GM19372 (cell line): ENCODE measurements at regions not wholly inside any gene's neighbourhood (a gene's known extent, or its start where the extent isn't known, plus 50 kb on each side); places are given as distances from the start of the nearest gene placed in this dataset.
A peak's percentile ranks its signal among the peaks of the same experiment; 100 is the strongest.

Source experiments
- ATAC-seq: cut with Tn5 transposase; IDR thresholded peaks from one replicate; pipeline ENCODE4 v1.9.1; 2021; ENCODE audit warnings: mild to moderate bottlenecking, low read depth, moderate library complexity; ENCODE audit not compliant: unreplicated experiment

GRCh38 chr6:26254724-26255123 is 110.3 kb upstream of the BTN3A2 start:
- no peak for ATAC-seq

GRCh38 chr6:26257272-26257671 is 107.7 kb upstream of the BTN3A2 start:
- ATAC-seq: no peak

GRCh38 chr6:26258212-26258977 is 106.6 kb upstream of the BTN3A2 start:
- no peak for ATAC-seq

- no peak for ATAC-seq
Observed at GRCh38 chr6:26260110-26260637, 104.8 kb upstream of the BTN3A2 start.

GRCh38 chr6:26260725-26261490 is 104.1 kb upstream of the BTN3A2 start:
- ATAC-seq: no peak

GRCh38 chr6:26264547-26264946 is 100.5 kb upstream of the BTN3A2 start:
- no peak for ATAC-seq

- no peak for ATAC-seq
Observed at GRCh38 chr6:26267083-26267589, 97.9 kb upstream of the BTN3A2 start.

- ATAC-seq: no peak
Observed at GRCh38 chr6:26268659-26269402, 96.2 kb upstream of the BTN3A2 start.

- no peak for ATAC-seq
Observed at GRCh38 chr6:26269531-26270485, 95.2 kb upstream of the BTN3A2 start.

GRCh38 chr6:26270486-26270861 is 94.5 kb upstream of the BTN3A2 start:
- ATAC-seq: no peak

- peak; percentile 22 for ATAC-seq
Observed at GRCh38 chr6:26270903-26271667, 93.9 kb upstream of the BTN3A2 start.

- ATAC-seq: no peak
Observed at GRCh38 chr6:26271668-26272024, 93.4 kb upstream of the BTN3A2 start.

- peak; percentile 23 for ATAC-seq
Observed at GRCh38 chr6:26272171-26272637, 92.8 kb upstream of the BTN3A2 start.

GRCh38 chr6:26273673-26274588 is 91.1 kb upstream of the BTN3A2 start:
- ATAC-seq: no peak

- no peak for ATAC-seq
Observed at GRCh38 chr6:26275663-26276062, 89.3 kb upstream of the BTN3A2 start.

GRCh38 chr6:26276841-26277648 is 88.0 kb upstream of the BTN3A2 start:
- no peak for ATAC-seq

- no peak for ATAC-seq
Observed at GRCh38 chr6:26278536-26278935, 86.5 kb upstream of the BTN3A2 start.
